MM.1S (cell line): ENCODE measurements at regions not wholly inside any gene's neighbourhood (a gene's known extent, or its start where the extent isn't known, plus 50 kb on each side); places are given as distances from the start of the nearest gene placed in this dataset.

Source experiments
- DNase-seq: peaks from one replicate; pipeline ENCODE4 v3.0.0-alpha.2; 2015
- H2AFZ ChIP-seq: fragments of 300-600 bp; sonication (generic); 2 replicates; pipeline ENCODE4 v1.6.0; 2016; ENCODE audit warnings: antibody characterized with exemption, low read length
- H3F3A ChIP-seq: fragments of 300-600 bp; sonication (generic); 2 replicates; pipeline ENCODE4 v1.6.1; 2016; ENCODE audit warnings: mild to moderate bottlenecking, antibody characterized with exemption, low read length, moderate library complexity, mixed read lengths; ENCODE audit not compliant: insufficient read depth
- H3K27ac ChIP-seq: fragments of 300-600 bp; sonication (generic); 2 replicates; pipeline ENCODE4 v1.5.1; 2016; ENCODE audit warnings: mild to moderate bottlenecking, low read length
- H3K27me3 ChIP-seq: fragments of 300-600 bp; sonication (generic); replicated peaks from 2 replicates; pipeline ENCODE4 v1.6.0; 2016; ENCODE audit warnings: low read length; ENCODE audit not compliant: insufficient read depth
- H3K36me3 ChIP-seq: fragments of 300-600 bp; sonication (generic); replicated peaks from 2 replicates; pipeline ENCODE4 v1.6.1; 2016; ENCODE audit warnings: mild to moderate bottlenecking, low read length, mixed read lengths; ENCODE audit not compliant: insufficient read depth
- H3K4me1 ChIP-seq: fragments of 300-600 bp; sonication (generic); 2 replicates; pipeline ENCODE4 v1.6.1; 2016; ENCODE audit warnings: low read length, mixed read lengths
- H3K4me2 ChIP-seq: fragments of 300-600 bp; sonication (generic); 2 replicates; pipeline ENCODE4 v1.6.0; 2016; ENCODE audit warnings: low read depth, low read length
- H3K4me3 ChIP-seq: fragments of 300-600 bp; sonication (generic); 2 replicates; pipeline ENCODE4 v1.5.1; 2016; ENCODE audit warnings: low read length, mixed read lengths
- H3K79me2 ChIP-seq: fragments of 300-600 bp; sonication (generic); 2 replicates; pipeline ENCODE4 v1.6.1; 2016; ENCODE audit warnings: mixed run types, low read length, mixed read lengths
- H3K9ac ChIP-seq: fragments of 300-600 bp; sonication (generic); 2 replicates; pipeline ENCODE4 v1.6.1; 2016; ENCODE audit warnings: low read length, mixed read lengths
- H3K9me2 ChIP-seq: fragments of 300-600 bp; sonication (generic); replicated peaks from 2 replicates; pipeline ENCODE4 v1.6.1; 2016; ENCODE audit warnings: mild to moderate bottlenecking, low read length, mixed read lengths; ENCODE audit not compliant: insufficient read depth
- H3K9me3 ChIP-seq: fragments of 300-600 bp; sonication (generic); replicated peaks from 2 replicates; pipeline ENCODE4 v1.6.1; 2016; ENCODE audit warnings: mild to moderate bottlenecking, low read length, mixed read lengths; ENCODE audit not compliant: insufficient read depth
- H4K20me1 ChIP-seq: fragments of 300-600 bp; sonication (generic); 2 replicates; pipeline ENCODE4 v1.6.1; 2016; ENCODE audit warnings: mild to moderate bottlenecking, low read length, moderate library complexity, mixed read lengths; ENCODE audit not compliant: insufficient read depth
- CTCF ChIP-seq: fragments of 300-600 bp; sonication (generic); IDR thresholded peaks from 2 replicates; pipeline ENCODE4 v1.5.1; 2016; ENCODE audit warnings: antibody characterized with exemption, low read length, mixed read lengths
- EZH2 ChIP-seq: fragments of 300-600 bp; sonication (generic); optimal IDR thresholded peaks from 2 replicates; pipeline ENCODE3; 2017; ENCODE audit warnings: low read depth, mild to moderate bottlenecking, antibody characterized with exemption, low read length, mixed read lengths
- EZH2phosphoT487 ChIP-seq: fragments of 300-600 bp; sonication (generic); IDR thresholded peaks from 2 replicates; pipeline ENCODE4 v1.6.1; 2018; ENCODE audit warnings: antibody characterized with exemption, low read length

DNA sequence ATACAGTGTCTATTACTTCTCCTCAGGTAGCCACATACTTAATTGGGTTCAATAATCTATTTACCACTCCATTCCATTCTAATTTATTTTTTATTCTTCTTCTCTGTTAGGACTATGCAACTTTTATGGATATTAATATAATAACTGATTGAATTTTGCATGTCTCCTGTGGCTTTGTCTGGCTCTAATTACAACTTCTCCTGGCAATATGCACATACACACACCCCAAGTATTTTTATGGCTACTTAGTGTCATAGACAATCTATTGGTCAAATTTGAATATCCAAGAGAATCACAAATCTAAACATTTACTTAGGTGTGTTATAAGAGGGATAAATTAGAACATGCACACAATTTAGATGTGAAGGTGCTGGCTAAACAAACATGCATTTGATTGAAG, 73.1 kb downstream of the BOD1L2 start:
- no peaks in the 10 kb centered on the region for H4K20me1 ChIP-seq
- H3K79me2 ChIP-seq, result no peaks in the 10 kb centered on the region
- H3K4me2 ChIP-seq, result no peak overlapping the region
- no peaks in the 10 kb centered on the region for H3K9me2 ChIP-seq
- TF ChIP-seq CTCF, result no peak
- no peak overlapping the region for H3K9ac ChIP-seq
- H3F3A ChIP-seq, result no peaks in the 10 kb centered on the region
- DNase-seq, result no peak
- H2AFZ ChIP-seq, result no peak overlapping the region
- H3K27me3 ChIP-seq, result no peaks in the 10 kb centered on the region
- no peak overlapping the region for H3K27ac ChIP-seq
- H3K9me3 ChIP-seq, result no peaks in the 10 kb centered on the region
- H3K36me3 ChIP-seq, result no peaks in the 10 kb centered on the region
- H3K4me1 ChIP-seq, result no peaks in the 10 kb centered on the region
- H3K4me3 ChIP-seq, result no peak overlapping the region

- H3K27ac ChIP-seq, result no peak overlapping the region
- no peak overlapping the region for H3K4me2 ChIP-seq
- H3K27me3 ChIP-seq, result no peaks in the 10 kb centered on the region
- H3F3A ChIP-seq, result no peaks in the 10 kb centered on the region
- no peaks in the 10 kb centered on the region for H3K9me3 ChIP-seq
- H3K36me3 ChIP-seq, result no peaks in the 10 kb centered on the region
- H3K79me2 ChIP-seq, result no peaks in the 10 kb centered on the region
- no peak for DNase-seq
- no peak overlapping the region for H3K9ac ChIP-seq
- no peak for TF ChIP-seq EZH2
- no peak for TF ChIP-seq CTCF
- TF ChIP-seq EZH2phosphoT487, result no peak
- no peak overlapping the region for H3K4me3 ChIP-seq
- no peaks in the 10 kb centered on the region for H3K9me2 ChIP-seq
- no peaks in the 10 kb centered on the region for H4K20me1 ChIP-seq
- H3K4me1 ChIP-seq, result no peaks in the 10 kb centered on the region
- no peak overlapping the region for H2AFZ ChIP-seq
Observed at GRCh38 chr18:57220480-57220879, 73.6 kb downstream of the BOD1L2 start.

GRCh38 chr18:57220930-57221483, 74.1 kb downstream of the BOD1L2 start:
- Histone ChIP-seq H3K4me2 (no peak overlapping the region), H4K20me1 (no peaks in the 10 kb centered on the region), H3K27ac (no peak overlapping the region), H3K9me3 (no peaks in the 10 kb centered on the region), H2AFZ (no peak overlapping the region), H3K36me3 (no peaks in the 10 kb centered on the region), H3K79me2 (no peaks in the 10 kb centered on the region), H3K4me1 (no peaks in the 10 kb centered on the region), H3F3A (no peaks in the 10 kb centered on the region), H3K4me3 (no peak overlapping the region), H3K9ac (no peak overlapping the region), H3K9me2 (no peaks in the 10 kb centered on the region), H3K27me3 (no peaks in the 10 kb centered on the region)
- no peak for TF ChIP-seq EZH2
- TF ChIP-seq EZH2phosphoT487, result no peak
- no peak for TF ChIP-seq CTCF
- no peak for DNase-seq
